ENCODE measurements at regions not wholly inside any gene's neighbourhood (a gene's known extent, or its start where the extent isn't known, plus 50 kb on each side); places are given as distances from the start of the nearest gene placed in this dataset.
"Not testable (repeated sequence)": the region's sequence is repeated elsewhere in the genome, so short reads cannot be mapped to it uniquely, and the experiment has no call there.

- FAIRE-seq: no peak
Observed at GRCh38 chr10:28127881-28128280, 129.0 kb upstream of the ODAD2 start.

GRCh38 chr10:28125701-28126100 is 126.8 kb upstream of the ODAD2 start:
- no peak for FAIRE-seq

- FAIRE-seq: no peak
Observed at GRCh38 chr10:28120795-28121194, 121.9 kb upstream of the ODAD2 start.

GRCh38 chr10:28120043-28120749 is 121.3 kb upstream of the ODAD2 start:
- no peak for FAIRE-seq

- no peak for FAIRE-seq
Observed at GRCh38 chr10:28118985-28119628, 120.2 kb upstream of the ODAD2 start.

- no peak for FAIRE-seq
Observed at GRCh38 chr10:28113202-28113601, 114.3 kb upstream of the ODAD2 start.

- no peak for FAIRE-seq
Observed at GRCh38 chr10:28111712-28112111, 112.8 kb upstream of the ODAD2 start.

GRCh38 chr10:28105561-28105960 is 106.7 kb upstream of the ODAD2 start:
- no peak for FAIRE-seq

- no peak for FAIRE-seq
Observed at GRCh38 chr10:28097633-28098032, 98.8 kb upstream of the ODAD2 start.

GRCh38 chr10:28095791-28096378 is 97.0 kb upstream of the ODAD2 start:
- FAIRE-seq: no peak

- no peak for FAIRE-seq
Observed at GRCh38 chr10:28094121-28094520, 95.2 kb upstream of the ODAD2 start.

GRCh38 chr10:28091913-28092312 is 93.0 kb upstream of the ODAD2 start:
- FAIRE-seq: no peak

GRCh38 chr10:28090506-28090905 is 91.6 kb upstream of the ODAD2 start:
- FAIRE-seq: no peak

- FAIRE-seq: no peak
Observed at GRCh38 chr10:28089467-28089866, 90.6 kb upstream of the ODAD2 start.

GRCh38 chr10:28087661-28088351 is 88.9 kb upstream of the ODAD2 start:
- no peak for FAIRE-seq

GRCh38 chr10:28085760-28086159 is 86.9 kb upstream of the ODAD2 start:
- not testable (repeated sequence) for FAIRE-seq

GRCh38 chr10:28082885-28083284 is 84.0 kb upstream of the ODAD2 start:
- no peak for FAIRE-seq

GRCh38 chr10:28082316-28082715 is 83.4 kb upstream of the ODAD2 start:
- FAIRE-seq: no peak

GRCh38 chr10:28077889-28078288 is 79.0 kb upstream of the ODAD2 start:
- FAIRE-seq: no peak

- no peak for FAIRE-seq
Observed at GRCh38 chr10:28075424-28075823, 76.5 kb upstream of the ODAD2 start.

- no peak for FAIRE-seq
Observed at GRCh38 chr10:28072573-28072972, 73.7 kb upstream of the ODAD2 start.

- FAIRE-seq: no peak
Observed at GRCh38 chr10:28060031-28060607, 61.2 kb upstream of the ODAD2 start.

- FAIRE-seq: no peak
Observed at GRCh38 chr10:28058746-28059145, 59.9 kb upstream of the ODAD2 start.

Measured in colon (tissue), 2 donors.